Gastrocnemius medialis (tissue), 4 donors: ENCODE measurements at regions not wholly inside any gene's neighbourhood (a gene's known extent, or its start where the extent isn't known, plus 50 kb on each side); places are given as distances from the start of the nearest gene placed in this dataset.

Experiments
- ATAC-seq, 2 donors: fragments of 150-250 bp; one replicate each; pipeline ENCODE4 v1.9.1; 2016
- DNase-seq, 2 donors: peaks; one replicate each; pipeline ENCODE4 v3.0.0-alpha.2; 2019
- H3K27ac ChIP-seq, 4 donors: fragments of 200-600 bp; sonication (generic); 1 replicate in 1 of 4; 2 replicates in 3 of 4; pipeline ENCODE4 v1.5.1; 2016 to 2018; ENCODE audit warnings: mild to moderate bottlenecking in 2 of 4, moderate library complexity in 1 of 4
- H3K27me3 ChIP-seq, 3 donors: fragments of 200-600 bp; sonication (generic) in 2 of 3; 1 replicate in 1 of 3; 2 replicates in 2 of 3; pipeline versions ENCODE4 v1.5.1 to v1.6.0; 2016 to 2019; ENCODE audit warnings: mild to moderate bottlenecking in 1 of 3, moderate library complexity in 1 of 3
- H3K36me3 ChIP-seq, 2 donors: fragments of 200-600 bp; sonication (generic) in 1 of 2; one replicate each; pipeline ENCODE4 v1.5.1; 2017 to 2018
- H3K4me1 ChIP-seq, 2 donors: fragments of 200-600 bp; sonication (generic) in 1 of 2; one replicate each; pipeline ENCODE4 v1.5.1; 2016 to 2017; ENCODE audit warnings: mild to moderate bottlenecking in 2 of 2
- H3K4me3 ChIP-seq, 4 donors: fragments of 200-600 bp; sonication (generic) in 3 of 4; 1 replicate in 1 of 4; 2 replicates in 3 of 4; pipeline ENCODE4 v1.5.1; 2016 to 2019; ENCODE audit warnings: mild to moderate bottlenecking in 2 of 4
- H3K9me3 ChIP-seq, 3 donors: fragments of 200-600 bp; sonication (generic) in 2 of 3; 1 replicate in 1 of 3; 2 replicates in 2 of 3; pipeline ENCODE4 v1.5.1; 2016 to 2019
- CTCF ChIP-seq, 5 experiments: fragments of 450-650 bp in 3 of 5; fragments of 200-600 bp in 2 of 5; sonication (generic) in 2 of 5; IDR thresholded peaks in 4 of 5; conservative IDR thresholded peaks in 1 of 5; 1 replicate in 4 of 5; 2 replicates in 1 of 5; pipeline ENCODE4 v1.5.1; 2016 to 2019; ENCODE audit warnings: antibody characterized with exemption in 5 of 5, mild to moderate bottlenecking in 3 of 5, moderate library complexity in 3 of 5
- POLR2A ChIP-seq, 2 donors: fragments of 450-650 bp; IDR thresholded peaks; one replicate each; pipeline ENCODE4 v1.6.1; 2017; ENCODE audit warnings: antibody characterized with exemption in 2 of 2, mild to moderate bottlenecking in 2 of 2, moderate library complexity in 2 of 2
- in situ Hi-C, 4 donors: fragments of 200-750 bp; cut with MboI; loops; one replicate each; pipeline versions ENCODE4 v1.15.0 to v1.8.0; 2017; ENCODE audit warnings: low sequenced_read_pairs in 4 of 4
- intact Hi-C: fragments of 100-400 bp; cut with DNase I; formaldehyde crosslinking; loops from one replicate; pipeline ENCODE4 v1.15.1; 2023; ENCODE audit warnings: low total_unique reads

GRCh38 chr5:145385276-145385675, 449.9 kb downstream of the PRELID2 start:
- no peak for DNase-seq
- in situ Hi-C loops, result no loop called here
- intact Hi-C loops, result no loop called here
- no peak for ATAC-seq
- TF ChIP-seq POLR2A (IDR thresholded peaks at IDR 0.05) (no peak), CTCF (IDR thresholded peaks at IDR 0.05 in 4 of 5, conservative IDR thresholded peaks at IDR 0.05 in 1 of 5) (no peak)
- no peaks in the 10 kb centered on the region for H3K4me1 ChIP-seq
- H3K27me3 ChIP-seq, result no peaks in the 10 kb centered on the region
- no peaks in the 10 kb centered on the region for H3K36me3 ChIP-seq
- no peak overlapping the region for H3K4me3 ChIP-seq
- H3K9me3 ChIP-seq, result no peaks in the 10 kb centered on the region
- no peak overlapping the region for H3K27ac ChIP-seq

GRCh38 chr5:145378226-145378625, 456.9 kb downstream of the PRELID2 start:
- no peak overlapping the region for H3K4me3 ChIP-seq
- H3K27ac ChIP-seq, result no peak overlapping the region
- DNase-seq, result no peak
- H3K9me3 ChIP-seq, result peaks cover 0 to 11% (median 3%) of the 10 kb centered on the region in 3 donors
- H3K27me3 ChIP-seq, result no peaks in the 10 kb centered on the region
- ATAC-seq, result no peak
- TF ChIP-seq CTCF (IDR thresholded peaks at IDR 0.05 in 4 of 5, conservative IDR thresholded peaks at IDR 0.05 in 1 of 5) (no peak), POLR2A (IDR thresholded peaks at IDR 0.05) (no peak)
- H3K4me1 ChIP-seq, result no peaks in the 10 kb centered on the region
- intact Hi-C loops (no loop called here), in situ Hi-C loops (no loop called here)
- no peaks in the 10 kb centered on the region for H3K36me3 ChIP-seq

- no peak for ATAC-seq
- peaks cover 0 to 11% (median 3%) of the 10 kb centered on the region in 3 donors for H3K9me3 ChIP-seq
- in situ Hi-C loops, result no loop called here
These were observed 459.6 kb downstream of the PRELID2 start for GRCh38 chr5:145375521-145375920.

GRCh38 chr5:145365464-145365863, 469.7 kb downstream of the PRELID2 start:
- H3K9me3 ChIP-seq, result no peaks in the 10 kb centered on the region
- no peaks in the 10 kb centered on the region for H3K36me3 ChIP-seq
- ATAC-seq (no peak), DNase-seq (no peak)
- intact Hi-C loops (no loop called here), in situ Hi-C loops (no loop called here)
- H3K27me3 ChIP-seq, result no peaks in the 10 kb centered on the region
- no peak overlapping the region for H3K4me3 ChIP-seq
- TF ChIP-seq POLR2A (IDR thresholded peaks at IDR 0.05) (no peak), CTCF (IDR thresholded peaks at IDR 0.05 in 4 of 5, conservative IDR thresholded peaks at IDR 0.05 in 1 of 5) (no peak)
- H3K4me1 ChIP-seq, result no peaks in the 10 kb centered on the region
- H3K27ac ChIP-seq, result no peak overlapping the region

More at GRCh38 chr5:145375521-145375920, 459.6 kb downstream of the PRELID2 start:
- H3K4me1 ChIP-seq, result no peaks in the 10 kb centered on the region
- TF ChIP-seq CTCF (IDR thresholded peaks at IDR 0.05 in 4 of 5, conservative IDR thresholded peaks at IDR 0.05 in 1 of 5), result no peak
- TF ChIP-seq POLR2A (IDR thresholded peaks at IDR 0.05), result no peak
- intact Hi-C loops, result no loop called here
- no peak for DNase-seq
- no peaks in the 10 kb centered on the region for H3K36me3 ChIP-seq
- H3K4me3 ChIP-seq, result no peak overlapping the region
- no peaks in the 10 kb centered on the region for H3K27me3 ChIP-seq
- H3K27ac ChIP-seq, result no peak overlapping the region

GRCh38 chr5:145362266-145362665, 472.9 kb downstream of the PRELID2 start:
- ATAC-seq, result no peak
- no peak overlapping the region for H3K27ac ChIP-seq
- H3K4me3 ChIP-seq, result no peak overlapping the region
- no peak for TF ChIP-seq POLR2A (IDR thresholded peaks at IDR 0.05)
- no peak for TF ChIP-seq CTCF (IDR thresholded peaks at IDR 0.05 in 4 of 5, conservative IDR thresholded peaks at IDR 0.05 in 1 of 5)
- H3K9me3 ChIP-seq, result no peaks in the 10 kb centered on the region
- H3K4me1 ChIP-seq, result no peaks in the 10 kb centered on the region
- no peaks in the 10 kb centered on the region for H3K36me3 ChIP-seq
- intact Hi-C loops (no loop called here), in situ Hi-C loops (no loop called here)
- no peaks in the 10 kb centered on the region for H3K27me3 ChIP-seq
- no peak for DNase-seq
